ENCODE measurements at regions not wholly inside any gene's neighbourhood (a gene's known extent, or its start where the extent isn't known, plus 50 kb on each side); places are given as distances from the start of the nearest gene placed in this dataset.

DNA sequence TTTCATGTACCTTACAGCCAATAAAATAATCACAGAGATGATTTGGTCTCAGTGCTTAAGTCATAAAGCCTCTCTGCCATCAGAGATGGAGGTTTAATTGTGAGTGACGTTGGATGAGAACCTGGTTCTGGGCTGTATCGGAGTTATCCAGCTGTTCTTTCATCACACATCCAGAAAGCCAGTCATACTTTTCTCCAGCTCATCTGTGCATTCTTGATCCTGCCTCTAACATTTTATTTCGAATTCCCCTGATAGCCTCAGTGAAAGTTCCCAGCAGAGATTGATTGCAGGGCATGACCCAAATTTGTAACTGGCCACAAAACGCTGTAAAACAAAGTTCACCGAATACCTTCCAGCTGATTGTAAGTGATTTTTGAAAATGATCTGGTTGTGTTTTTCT, 212.6 kb upstream of the HABP2 start:
- H3K4me1 Mint-ChIP-seq: peaks cover 2% of the 10 kb centered on the region; the same call in 2 of the 3 replicates
- Histone ChIP-seq H2AFZ (no peak overlapping the region), H3K36me3 (ENCODE audit: insufficient read depth) (no peaks in the 10 kb centered on the region), H3K79me2 (replicated peaks; ENCODE audit: insufficient read depth) (no peaks in the 10 kb centered on the region), H3K27me3 (ENCODE audit: insufficient read depth) (no peaks in the 10 kb centered on the region), H3K4me1 (ENCODE audit: insufficient read depth) (0 out of 2 replicates have a peak, but pooled peaks cover under 1% of the 10 kb centered on the region), H3K27ac (ENCODE audit: low read depth) (no peak overlapping the region), H3F3A (replicated peaks; ENCODE audit: low read depth) (no peaks in the 10 kb centered on the region), H3K4me3 (no peak overlapping the region), H3K9me2 (ENCODE audit: insufficient read depth) (peaks cover 14% of the 10 kb centered on the region; the same call in 1 of the 2 replicates), H3K4me2 (no peak overlapping the region), H4K20me1 (replicated peaks; ENCODE audit: insufficient read depth) (no peaks in the 10 kb centered on the region)
- H3K36me3 Mint-ChIP-seq (ENCODE audit: low read depth): no peaks in the 10 kb centered on the region
- H3K4me3 Mint-ChIP-seq: no peak overlapping the region
- H3K9me3 Mint-ChIP-seq: no peaks in the 10 kb centered on the region
- H3K27me3 Mint-ChIP-seq (ENCODE audit: insufficient read depth, low read depth, poor library complexity): no peaks in the 10 kb centered on the region
- no peak for DNase-seq (ENCODE audit: low spot score)
- no peak for ATAC-seq
- H3K27ac Mint-ChIP-seq: no peak overlapping the region
- TF ChIP-seq EZH2phosphoT487 (IDR thresholded peaks at IDR 0.05; ENCODE audit: unreplicated experiment): no peak
- no peak for TF ChIP-seq EZH2 (IDR thresholded peaks at IDR 0.05; ENCODE audit: low read depth, unreplicated experiment)
- TF ChIP-seq POLR2AphosphoS5 (IDR thresholded peaks at IDR 0.05; ENCODE audit: low read depth): no peak
- TF ChIP-seq STAT1 (IDR thresholded peaks at IDR 0.05; ENCODE audit: unreplicated experiment): no peak
- TF ChIP-seq, protein P1, sequence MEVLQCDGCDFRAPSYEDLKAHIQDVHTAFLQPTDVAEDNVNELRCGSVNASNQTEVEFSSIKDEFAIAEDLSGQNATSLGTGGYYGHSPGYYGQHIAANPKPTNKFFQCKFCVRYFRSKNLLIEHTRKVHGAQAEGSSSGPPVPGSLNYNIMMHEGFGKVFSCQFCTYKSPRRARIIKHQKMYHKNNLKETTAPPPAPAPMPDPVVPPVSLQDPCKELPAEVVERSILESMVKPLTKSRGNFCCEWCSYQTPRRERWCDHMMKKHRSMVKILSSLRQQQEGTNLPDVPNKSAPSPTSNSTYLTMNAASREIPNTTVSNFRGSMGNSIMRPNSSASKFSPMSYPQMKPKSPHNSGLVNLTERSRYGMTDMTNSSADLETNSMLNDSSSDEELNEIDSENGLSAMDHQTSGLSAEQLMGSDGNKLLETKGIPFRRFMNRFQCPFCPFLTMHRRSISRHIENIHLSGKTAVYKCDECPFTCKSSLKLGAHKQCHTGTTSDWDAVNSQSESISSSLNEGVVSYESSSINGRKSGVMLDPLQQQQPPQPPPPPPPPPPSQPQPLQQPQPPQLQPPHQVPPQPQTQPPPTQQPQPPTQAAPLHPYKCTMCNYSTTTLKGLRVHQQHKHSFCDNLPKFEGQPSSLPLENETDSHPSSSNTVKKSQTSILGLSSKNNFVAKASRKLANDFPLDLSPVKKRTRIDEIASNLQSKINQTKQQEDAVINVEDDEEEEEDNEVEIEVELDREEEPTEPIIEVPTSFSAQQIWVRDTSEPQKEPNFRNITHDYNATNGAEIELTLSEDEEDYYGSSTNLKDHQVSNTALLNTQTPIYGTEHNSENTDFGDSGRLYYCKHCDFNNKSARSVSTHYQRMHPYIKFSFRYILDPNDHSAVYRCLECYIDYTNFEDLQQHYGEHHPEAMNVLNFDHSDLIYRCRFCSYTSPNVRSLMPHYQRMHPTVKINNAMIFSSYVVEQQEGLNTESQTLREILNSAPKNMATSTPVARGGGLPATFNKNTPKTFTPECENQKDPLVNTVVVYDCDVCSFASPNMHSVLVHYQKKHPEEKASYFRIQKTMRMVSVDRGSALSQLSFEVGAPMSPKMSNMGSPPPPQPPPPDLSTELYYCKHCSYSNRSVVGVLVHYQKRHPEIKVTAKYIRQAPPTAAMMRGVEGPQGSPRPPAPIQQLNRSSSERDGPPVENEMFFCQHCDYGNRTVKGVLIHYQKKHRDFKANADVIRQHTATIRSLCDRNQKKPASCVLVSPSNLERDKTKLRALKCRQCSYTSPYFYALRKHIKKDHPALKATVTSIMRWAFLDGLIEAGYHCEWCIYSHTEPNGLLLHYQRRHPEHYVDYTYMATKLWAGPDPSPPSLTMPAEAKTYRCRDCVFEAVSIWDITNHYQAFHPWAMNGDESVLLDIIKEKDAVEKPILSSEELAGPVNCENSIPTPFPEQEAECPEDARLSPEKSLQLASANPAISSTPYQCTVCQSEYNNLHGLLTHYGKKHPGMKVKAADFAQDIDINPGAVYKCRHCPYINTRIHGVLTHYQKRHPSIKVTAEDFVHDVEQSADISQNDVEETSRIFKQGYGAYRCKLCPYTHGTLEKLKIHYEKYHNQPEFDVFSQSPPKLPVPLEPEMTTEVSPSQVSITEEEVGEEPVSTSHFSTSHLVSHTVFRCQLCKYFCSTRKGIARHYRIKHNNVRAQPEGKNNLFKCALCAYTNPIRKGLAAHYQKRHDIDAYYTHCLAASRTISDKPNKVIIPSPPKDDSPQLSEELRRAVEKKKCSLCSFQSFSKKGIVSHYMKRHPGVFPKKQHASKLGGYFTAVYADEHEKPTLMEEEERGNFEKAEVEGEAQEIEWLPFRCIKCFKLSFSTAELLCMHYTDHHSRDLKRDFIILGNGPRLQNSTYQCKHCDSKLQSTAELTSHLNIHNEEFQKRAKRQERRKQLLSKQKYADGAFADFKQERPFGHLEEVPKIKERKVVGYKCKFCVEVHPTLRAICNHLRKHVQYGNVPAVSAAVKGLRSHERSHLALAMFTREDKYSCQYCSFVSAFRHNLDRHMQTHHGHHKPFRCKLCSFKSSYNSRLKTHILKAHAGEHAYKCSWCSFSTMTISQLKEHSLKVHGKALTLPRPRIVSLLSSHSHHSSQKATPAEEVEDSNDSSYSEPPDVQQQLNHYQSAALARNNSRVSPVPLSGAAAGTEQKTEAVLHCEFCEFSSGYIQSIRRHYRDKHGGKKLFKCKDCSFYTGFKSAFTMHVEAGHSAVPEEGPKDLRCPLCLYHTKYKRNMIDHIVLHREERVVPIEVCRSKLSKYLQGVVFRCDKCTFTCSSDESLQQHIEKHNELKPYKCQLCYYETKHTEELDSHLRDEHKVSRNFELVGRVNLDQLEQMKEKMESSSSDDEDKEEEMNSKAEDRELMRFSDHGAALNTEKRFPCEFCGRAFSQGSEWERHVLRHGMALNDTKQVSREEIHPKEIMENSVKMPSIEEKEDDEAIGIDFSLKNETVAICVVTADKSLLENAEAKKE (CRISPR knock-in tag; IDR thresholded peaks at IDR 0.05): no peak
- no peak for TF ChIP-seq ZNF331 (CRISPR knock-in tag; IDR thresholded peaks at IDR 0.05; ENCODE audit: low read depth)
- TF ChIP-seq, protein P2, sequence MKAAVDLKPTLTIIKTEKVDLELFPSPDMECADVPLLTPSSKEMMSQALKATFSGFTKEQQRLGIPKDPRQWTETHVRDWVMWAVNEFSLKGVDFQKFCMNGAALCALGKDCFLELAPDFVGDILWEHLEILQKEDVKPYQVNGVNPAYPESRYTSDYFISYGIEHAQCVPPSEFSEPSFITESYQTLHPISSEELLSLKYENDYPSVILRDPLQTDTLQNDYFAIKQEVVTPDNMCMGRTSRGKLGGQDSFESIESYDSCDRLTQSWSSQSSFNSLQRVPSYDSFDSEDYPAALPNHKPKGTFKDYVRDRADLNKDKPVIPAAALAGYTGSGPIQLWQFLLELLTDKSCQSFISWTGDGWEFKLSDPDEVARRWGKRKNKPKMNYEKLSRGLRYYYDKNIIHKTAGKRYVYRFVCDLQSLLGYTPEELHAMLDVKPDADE (IDR thresholded peaks at IDR 0.05): no peak
- TF ChIP-seq JUNB (IDR thresholded peaks at IDR 0.05; ENCODE audit: unreplicated experiment): no peak
- no peak for TF ChIP-seq CREB1 (CRISPR knock-in tag; IDR thresholded peaks at IDR 0.05; ENCODE audit: low read depth)
- TF ChIP-seq, protein P3, sequence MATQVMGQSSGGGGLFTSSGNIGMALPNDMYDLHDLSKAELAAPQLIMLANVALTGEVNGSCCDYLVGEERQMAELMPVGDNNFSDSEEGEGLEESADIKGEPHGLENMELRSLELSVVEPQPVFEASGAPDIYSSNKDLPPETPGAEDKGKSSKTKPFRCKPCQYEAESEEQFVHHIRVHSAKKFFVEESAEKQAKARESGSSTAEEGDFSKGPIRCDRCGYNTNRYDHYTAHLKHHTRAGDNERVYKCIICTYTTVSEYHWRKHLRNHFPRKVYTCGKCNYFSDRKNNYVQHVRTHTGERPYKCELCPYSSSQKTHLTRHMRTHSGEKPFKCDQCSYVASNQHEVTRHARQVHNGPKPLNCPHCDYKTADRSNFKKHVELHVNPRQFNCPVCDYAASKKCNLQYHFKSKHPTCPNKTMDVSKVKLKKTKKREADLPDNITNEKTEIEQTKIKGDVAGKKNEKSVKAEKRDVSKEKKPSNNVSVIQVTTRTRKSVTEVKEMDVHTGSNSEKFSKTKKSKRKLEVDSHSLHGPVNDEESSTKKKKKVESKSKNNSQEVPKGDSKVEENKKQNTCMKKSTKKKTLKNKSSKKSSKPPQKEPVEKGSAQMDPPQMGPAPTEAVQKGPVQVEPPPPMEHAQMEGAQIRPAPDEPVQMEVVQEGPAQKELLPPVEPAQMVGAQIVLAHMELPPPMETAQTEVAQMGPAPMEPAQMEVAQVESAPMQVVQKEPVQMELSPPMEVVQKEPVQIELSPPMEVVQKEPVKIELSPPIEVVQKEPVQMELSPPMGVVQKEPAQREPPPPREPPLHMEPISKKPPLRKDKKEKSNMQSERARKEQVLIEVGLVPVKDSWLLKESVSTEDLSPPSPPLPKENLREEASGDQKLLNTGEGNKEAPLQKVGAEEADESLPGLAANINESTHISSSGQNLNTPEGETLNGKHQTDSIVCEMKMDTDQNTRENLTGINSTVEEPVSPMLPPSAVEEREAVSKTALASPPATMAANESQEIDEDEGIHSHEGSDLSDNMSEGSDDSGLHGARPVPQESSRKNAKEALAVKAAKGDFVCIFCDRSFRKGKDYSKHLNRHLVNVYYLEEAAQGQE (IDR thresholded peaks at IDR 0.05; ENCODE audit: unreplicated experiment): no peak
- no peak for TF ChIP-seq NANOG (IDR thresholded peaks at IDR 0.05; ENCODE audit: borderline replicate concordance)
